SU-DHL-6 (cell line): ENCODE measurements at regions not wholly inside any gene's neighbourhood (a gene's known extent, or its start where the extent isn't known, plus 50 kb on each side); places are given as distances from the start of the nearest gene placed in this dataset.

ENCODE experiments used
- H2AFZ ChIP-seq: fragments of 200-600 bp; sonication (generic); 2 replicates; pipeline ENCODE4 v1.6.1; 2014; ENCODE audit warnings: low read depth, mild to moderate bottlenecking, moderate library complexity, mixed read lengths, antibody characterized with exemption, low read length; ENCODE audit not compliant: severe bottlenecking
- H3F3A ChIP-seq: fragments of 200-600 bp; shearing (Covaris generic); 2 replicates; pipeline ENCODE4 v1.6.0; 2016; ENCODE audit warnings: antibody characterized with exemption, mild to moderate bottlenecking; ENCODE audit not compliant: insufficient read depth
- H3K27ac ChIP-seq: fragments of 200-600 bp; sonication (generic); 2 replicates; pipeline ENCODE4 v1.5.1; 2016; ENCODE audit warnings: low read depth, mild to moderate bottlenecking, low read length, moderate library complexity, mixed read lengths
- H3K27me3 ChIP-seq: fragments of 200-600 bp; sonication (generic), shearing (Covaris generic); 2 replicates; pipeline ENCODE4 v1.6.0; 2014; ENCODE audit warnings: mild to moderate bottlenecking, low read length
- H3K36me3 ChIP-seq: fragments of 200-600 bp; sonication (generic); 2 replicates; pipeline ENCODE4 v1.6.1; 2014; ENCODE audit warnings: mild to moderate bottlenecking, low read length, mixed read lengths
- H3K4me2 ChIP-seq: fragments of 300-600, 200-600 bp; shearing (Covaris generic), sonication (generic); 2 replicates; pipeline ENCODE4 v1.6.0; 2014; ENCODE audit warnings: low read length, low read depth, mild to moderate bottlenecking; ENCODE audit not compliant: poor library complexity, severe bottlenecking
- H3K4me3 ChIP-seq: fragments of 200-600 bp; sonication (generic); 2 replicates; pipeline ENCODE4 v1.5.1; 2014; ENCODE audit warnings: antibody characterized with exemption, low read length, mild to moderate bottlenecking, mixed read lengths; ENCODE audit not compliant: insufficient read depth, poor library complexity, severe bottlenecking
- H3K79me2 ChIP-seq: fragments of 200-600 bp; sonication (generic); 2 replicates; pipeline ENCODE4 v1.6.1; 2014; ENCODE audit warnings: mild to moderate bottlenecking, low read length, moderate library complexity; ENCODE audit not compliant: insufficient read depth
- H3K9ac ChIP-seq: fragments of 200-600 bp; sonication (generic); 2 replicates; pipeline ENCODE4 v1.7.0; 2014; ENCODE audit warnings: mild to moderate bottlenecking, low read length
- H3K9me2 ChIP-seq: fragments of 200-600 bp; sonication (generic); replicated peaks from 2 replicates; pipeline ENCODE4 v1.6.1; 2014; ENCODE audit warnings: low read length; ENCODE audit not compliant: insufficient read depth
- H3K9me3 ChIP-seq: fragments of 200-600 bp; sonication (generic); 2 replicates; pipeline ENCODE4 v1.6.1; 2014; ENCODE audit warnings: low read length, mixed read lengths; ENCODE audit not compliant: insufficient read depth
- H4K20me1 ChIP-seq: fragments of 200-600 bp; sonication (generic); 2 replicates; pipeline ENCODE4 v1.6.1; 2014; ENCODE audit warnings: low read depth, mild to moderate bottlenecking, antibody characterized with exemption, low read length, moderate library complexity, mixed read lengths
- EZH2phosphoT487 ChIP-seq: fragments of 200-600 bp; sonication (generic), shearing (Covaris generic); conservative IDR thresholded peaks from 2 replicates; pipeline ENCODE4 v1.6.1; 2018; ENCODE audit warnings: mild to moderate bottlenecking, antibody characterized with exemption, low read length, moderate library complexity, mixed read lengths
- TF ChIP-seq, protein P1 (sequence below): fragments of 200-600 bp; sonication (generic); IDR thresholded peaks from one replicate; pipeline ENCODE4 v1.5.1; 2017; ENCODE audit warnings: antibody characterized with exemption, mild to moderate bottlenecking, low read length, moderate library complexity; ENCODE audit not compliant: insufficient read depth, poor library complexity, severe bottlenecking

DNA sequence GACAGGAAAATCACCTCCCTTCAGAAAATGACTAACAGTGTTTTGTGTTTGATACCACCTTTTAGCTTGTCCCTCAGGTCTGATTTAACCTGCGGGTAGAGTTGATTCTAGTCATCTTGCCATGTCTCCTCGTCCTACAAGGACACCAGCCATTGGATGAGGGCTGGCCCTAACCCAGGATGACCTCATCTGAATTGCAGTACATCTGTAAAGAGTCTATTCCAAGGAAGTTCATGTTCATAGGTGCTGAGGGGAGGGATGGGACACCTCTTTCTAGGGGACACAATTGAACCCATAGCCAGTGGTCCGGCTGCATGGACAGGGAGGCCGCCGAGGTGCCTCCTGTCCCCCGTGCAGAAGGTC lies 52.0 kb upstream of the DACT2 start:
- Histone ChIP-seq H3K9ac (no peak overlapping the region), H3K9me2 (no peaks in the 10 kb centered on the region), H3F3A (no peaks in the 10 kb centered on the region), H3K79me2 (no peaks in the 10 kb centered on the region), H3K9me3 (no peaks in the 10 kb centered on the region), H3K4me3 (no peak overlapping the region), H3K27me3 (no peaks in the 10 kb centered on the region), H3K27ac (no peak overlapping the region), H4K20me1 (no peaks in the 10 kb centered on the region), H3K36me3 (no peaks in the 10 kb centered on the region), H2AFZ (no peak overlapping the region), H3K4me2 (no peak overlapping the region)
- TF ChIP-seq EZH2phosphoT487: no peak
- TF ChIP-seq, protein P1, sequence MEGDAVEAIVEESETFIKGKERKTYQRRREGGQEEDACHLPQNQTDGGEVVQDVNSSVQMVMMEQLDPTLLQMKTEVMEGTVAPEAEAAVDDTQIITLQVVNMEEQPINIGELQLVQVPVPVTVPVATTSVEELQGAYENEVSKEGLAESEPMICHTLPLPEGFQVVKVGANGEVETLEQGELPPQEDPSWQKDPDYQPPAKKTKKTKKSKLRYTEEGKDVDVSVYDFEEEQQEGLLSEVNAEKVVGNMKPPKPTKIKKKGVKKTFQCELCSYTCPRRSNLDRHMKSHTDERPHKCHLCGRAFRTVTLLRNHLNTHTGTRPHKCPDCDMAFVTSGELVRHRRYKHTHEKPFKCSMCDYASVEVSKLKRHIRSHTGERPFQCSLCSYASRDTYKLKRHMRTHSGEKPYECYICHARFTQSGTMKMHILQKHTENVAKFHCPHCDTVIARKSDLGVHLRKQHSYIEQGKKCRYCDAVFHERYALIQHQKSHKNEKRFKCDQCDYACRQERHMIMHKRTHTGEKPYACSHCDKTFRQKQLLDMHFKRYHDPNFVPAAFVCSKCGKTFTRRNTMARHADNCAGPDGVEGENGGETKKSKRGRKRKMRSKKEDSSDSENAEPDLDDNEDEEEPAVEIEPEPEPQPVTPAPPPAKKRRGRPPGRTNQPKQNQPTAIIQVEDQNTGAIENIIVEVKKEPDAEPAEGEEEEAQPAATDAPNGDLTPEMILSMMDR: no peak

DNA sequence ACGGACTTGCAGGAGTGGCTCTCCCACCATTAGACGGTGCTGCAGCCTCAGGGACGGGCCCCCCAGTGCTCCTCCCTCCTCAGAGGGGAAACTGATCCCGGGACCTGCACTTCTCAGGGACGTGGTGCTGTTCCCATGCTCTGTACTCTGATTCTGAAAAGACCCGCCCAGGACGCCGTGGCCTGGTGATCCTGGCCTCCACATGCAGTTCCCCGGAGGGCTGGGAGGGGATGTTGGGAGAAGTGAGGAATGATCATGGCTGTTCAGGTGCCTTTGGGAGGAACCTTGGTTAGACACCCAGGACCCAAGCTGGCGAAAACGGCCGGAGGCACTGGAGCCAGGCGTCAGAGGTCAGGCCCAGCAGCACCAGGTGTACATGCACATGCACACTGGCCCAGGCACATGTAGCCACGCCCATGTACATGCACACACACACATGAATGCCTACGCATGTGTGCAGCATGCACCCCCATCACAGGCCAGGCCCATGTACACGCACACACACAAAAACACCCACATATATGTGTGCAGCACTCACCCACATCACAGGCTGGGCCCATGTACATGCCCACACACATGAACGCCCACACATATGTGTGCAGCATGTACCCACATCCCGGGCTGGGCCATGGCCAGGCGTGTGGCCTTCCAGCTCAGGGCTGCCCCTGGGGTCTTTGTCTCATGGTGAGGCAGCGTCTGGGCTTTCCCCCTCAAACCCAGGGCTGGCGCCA lies 52.6 kb upstream of the DACT2 start:
- Histone ChIP-seq H3K27me3 (no peaks in the 10 kb centered on the region), H3K4me3 (no peak overlapping the region)
- no peak for TF ChIP-seq EZH2phosphoT487

DNA sequence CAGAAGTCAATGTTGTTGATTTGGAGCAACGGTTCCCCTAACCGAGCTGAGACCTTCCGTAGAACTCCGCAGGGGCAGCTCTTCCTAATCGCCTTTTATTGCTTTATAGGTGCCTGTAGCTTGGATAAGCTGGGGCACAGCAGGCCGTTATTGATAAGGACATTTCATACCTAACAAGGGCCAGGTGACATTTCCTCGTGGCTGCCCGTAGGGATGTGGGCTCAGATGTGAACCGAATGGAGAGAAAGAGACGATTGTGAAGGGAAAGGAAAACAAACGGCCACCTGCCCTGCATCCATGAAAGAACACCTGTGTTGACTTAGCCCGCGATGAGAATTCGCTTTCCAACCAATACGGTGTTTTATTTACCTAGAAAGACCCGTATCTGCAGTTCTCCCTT lies 53.3 kb upstream of the DACT2 start:
- Histone ChIP-seq H3K27me3 (no peaks in the 10 kb centered on the region), H3F3A (no peaks in the 10 kb centered on the region), H3K9me2 (no peaks in the 10 kb centered on the region), H3K79me2 (no peaks in the 10 kb centered on the region), H3K27ac (no peak overlapping the region), H3K9me3 (no peaks in the 10 kb centered on the region), H2AFZ (no peak overlapping the region), H3K36me3 (no peaks in the 10 kb centered on the region), H3K9ac (no peak overlapping the region), H3K4me3 (no peak overlapping the region), H4K20me1 (no peaks in the 10 kb centered on the region), H3K4me2 (no peak overlapping the region)
- TF ChIP-seq, protein P1: no peak
- no peak for TF ChIP-seq EZH2phosphoT487

More for the DNA sequence above, 52.6 kb upstream of the DACT2 start:
- Histone ChIP-seq H3K36me3 (no peaks in the 10 kb centered on the region), H3K9me2 (no peaks in the 10 kb centered on the region), H3K27ac (no peak overlapping the region), H3K9ac (no peak overlapping the region), H3F3A (no peaks in the 10 kb centered on the region), H3K4me2 (no peak overlapping the region), H2AFZ (no peak overlapping the region), H3K9me3 (no peaks in the 10 kb centered on the region), H4K20me1 (no peaks in the 10 kb centered on the region), H3K79me2 (no peaks in the 10 kb centered on the region)

DNA sequence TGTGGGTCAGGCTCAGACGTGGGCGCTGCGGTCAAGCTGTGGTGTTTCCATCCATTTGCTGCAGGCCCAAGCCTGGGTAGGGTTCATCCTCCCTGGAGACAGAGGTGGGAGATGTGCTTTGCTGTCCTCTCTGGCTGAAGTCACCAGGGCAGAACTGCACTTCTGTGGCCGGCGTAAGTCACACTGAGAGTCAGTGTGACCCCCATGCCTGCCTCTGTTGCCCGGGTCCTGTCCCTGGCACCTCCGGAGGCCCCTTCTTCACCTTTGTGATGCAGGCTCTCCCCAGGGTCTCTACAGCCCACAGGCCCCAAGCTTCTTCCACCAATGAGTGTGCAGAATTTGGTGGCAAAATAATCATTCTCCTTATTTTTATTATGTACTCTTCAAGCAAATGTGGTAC lies 53.8 kb upstream of the DACT2 start:
- Histone ChIP-seq H2AFZ (no peak overlapping the region), H3K4me3 (no peak overlapping the region), H3K36me3 (no peaks in the 10 kb centered on the region), H3F3A (no peaks in the 10 kb centered on the region), H3K9me3 (0 out of 2 replicates have a peak, but pooled peaks cover 2% of the 10 kb centered on the region), H3K79me2 (no peaks in the 10 kb centered on the region), H3K27ac (no peak overlapping the region), H3K9me2 (no peaks in the 10 kb centered on the region), H3K27me3 (no peaks in the 10 kb centered on the region), H3K4me2 (no peak overlapping the region), H3K9ac (no peak overlapping the region), H4K20me1 (no peaks in the 10 kb centered on the region)
- TF ChIP-seq, protein P1: no peak
- no peak for TF ChIP-seq EZH2phosphoT487
